Esophagus mucosa (tissue), 1 donor: ENCODE measurements at regions not wholly inside any gene's neighbourhood (a gene's known extent, or its start where the extent isn't known, plus 50 kb on each side); places are given as distances from the start of the nearest gene placed in this dataset.
"Not testable (repeated sequence)": the region's sequence is repeated elsewhere in the genome, so short reads cannot be mapped to it uniquely, and the experiment has no call there.

Experiments used
- ATAC-seq: fragments of 200-7000 bp; cut with Tn5 transposase; one replicate; pipeline ENCODE4 v1.9.1; 2020
- donor health status: DM: yes; HTN: yes; CAD: no.

DNA sequence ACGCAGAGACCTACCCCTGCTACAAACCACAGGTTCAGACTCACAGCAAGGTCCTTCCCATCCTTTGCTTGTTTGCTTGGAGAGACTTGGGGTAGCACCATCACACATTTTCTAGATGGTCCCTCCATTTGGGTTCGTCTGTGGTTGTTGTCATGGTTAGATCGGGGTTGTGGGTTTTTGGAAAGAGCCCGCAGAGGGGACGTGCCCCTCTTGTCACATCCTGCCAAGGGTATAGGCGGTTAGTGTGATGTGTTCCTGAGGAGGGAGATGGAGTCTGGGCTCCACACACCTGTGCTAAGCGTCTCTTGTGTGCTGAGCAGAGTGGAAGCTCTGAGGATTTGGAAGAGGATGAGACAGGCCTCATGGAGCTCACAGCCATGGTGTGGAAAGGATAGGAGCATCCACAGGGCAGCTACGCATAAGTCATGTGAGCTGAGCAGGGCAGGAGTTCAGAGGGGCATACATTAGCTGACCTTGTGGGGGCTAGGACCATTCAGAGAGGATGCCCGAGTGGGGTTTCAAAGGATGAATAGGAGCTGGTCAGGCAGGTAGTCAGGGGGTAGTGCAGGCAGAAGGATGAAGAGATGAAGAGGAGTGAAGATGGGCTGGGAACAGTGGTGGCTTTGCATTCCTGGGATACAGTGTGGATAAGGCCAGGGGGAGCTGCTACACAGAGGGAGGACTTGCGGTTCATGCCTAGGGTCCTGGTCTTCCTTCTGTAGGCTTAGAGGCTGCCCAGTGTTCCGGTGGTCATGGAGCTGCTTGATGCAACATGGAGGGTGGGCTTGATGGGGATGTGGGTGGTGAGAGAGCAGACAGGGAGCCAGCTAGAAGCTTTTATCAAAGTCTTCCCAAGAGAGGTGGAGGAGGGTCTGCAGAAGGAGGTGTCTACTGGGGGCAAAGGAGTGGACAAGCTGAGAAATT, 62.9 kb downstream of the ACKR3 start:
- ATAC-seq, result no peak

DNA sequence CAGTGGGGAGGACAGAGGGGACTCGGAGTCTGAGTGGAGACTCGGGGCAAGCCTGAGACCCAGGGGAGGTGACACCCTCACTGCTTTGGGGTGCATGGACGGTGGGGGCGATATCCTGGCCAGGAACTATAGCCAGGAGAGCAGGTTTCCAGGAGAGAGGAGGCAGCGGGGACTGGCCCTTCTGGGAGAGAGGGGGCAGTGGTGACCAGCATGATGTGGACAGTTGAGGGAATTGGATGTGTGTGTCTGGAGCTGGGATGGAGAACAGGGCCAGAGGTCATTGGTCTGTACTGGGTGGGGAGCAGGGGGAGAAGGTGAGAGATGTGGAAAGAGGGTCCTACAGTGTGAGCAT, 63.6 kb downstream of the ACKR3 start:
- ATAC-seq, result no peak

DNA sequence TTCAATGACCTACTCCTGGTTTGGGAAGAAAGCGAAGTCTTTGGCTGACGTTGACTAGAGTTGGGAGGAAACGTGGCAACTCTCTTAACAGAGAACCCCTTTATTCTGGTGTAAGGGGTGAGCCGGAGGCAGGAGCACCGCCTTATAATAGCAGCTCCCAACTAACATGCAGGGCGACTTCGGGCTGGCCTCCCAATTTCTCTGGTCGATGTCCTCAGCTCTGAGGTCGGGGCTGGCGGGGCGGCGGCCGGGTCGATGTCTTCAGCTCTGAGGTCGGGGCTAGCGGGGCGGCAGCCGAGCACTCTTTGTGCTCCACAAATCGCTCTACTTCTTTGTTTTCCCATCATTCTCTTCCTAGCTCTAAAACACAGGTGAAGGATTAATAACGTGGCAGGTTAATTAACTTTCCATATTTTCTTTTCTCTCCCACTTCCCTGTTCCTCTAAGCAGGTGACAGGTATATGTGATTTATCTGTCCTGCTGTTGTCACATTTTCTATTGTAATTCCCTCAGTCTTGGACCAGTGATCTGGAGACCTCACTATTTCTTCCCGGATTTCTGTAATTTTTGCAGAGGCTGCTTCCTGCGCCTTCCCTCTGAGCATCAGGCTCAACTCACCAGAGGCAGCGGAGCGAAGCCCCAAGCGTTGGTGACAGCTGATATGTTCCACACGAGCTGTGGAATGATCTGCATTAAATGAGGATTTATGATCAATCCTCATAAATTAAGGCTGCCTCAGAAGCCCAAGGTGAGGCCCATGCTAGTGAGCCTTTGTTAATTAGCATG, 64.3 kb downstream of the ACKR3 start:
- no peak for ATAC-seq

DNA sequence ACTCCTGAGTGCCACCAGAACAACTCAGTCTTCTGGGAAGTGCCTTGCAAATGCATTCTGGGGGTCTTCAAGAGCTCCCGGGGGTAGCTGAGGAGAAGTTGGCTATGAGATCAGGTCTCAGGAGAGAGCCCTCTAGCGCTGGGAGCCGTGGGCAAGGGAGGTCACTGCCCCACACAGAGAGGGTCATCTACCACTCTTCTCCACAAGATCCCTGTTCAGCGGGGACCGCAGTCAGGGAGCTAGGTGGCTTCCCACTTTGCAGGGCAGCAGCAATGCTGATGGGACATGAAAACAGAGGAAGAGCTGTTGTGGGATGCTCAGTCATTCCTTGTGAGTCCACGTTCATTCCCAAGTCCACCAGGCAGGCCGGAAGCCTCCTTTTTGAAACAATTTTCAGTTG, 66.6 kb downstream of the ACKR3 start:
- no peak for ATAC-seq

DNA sequence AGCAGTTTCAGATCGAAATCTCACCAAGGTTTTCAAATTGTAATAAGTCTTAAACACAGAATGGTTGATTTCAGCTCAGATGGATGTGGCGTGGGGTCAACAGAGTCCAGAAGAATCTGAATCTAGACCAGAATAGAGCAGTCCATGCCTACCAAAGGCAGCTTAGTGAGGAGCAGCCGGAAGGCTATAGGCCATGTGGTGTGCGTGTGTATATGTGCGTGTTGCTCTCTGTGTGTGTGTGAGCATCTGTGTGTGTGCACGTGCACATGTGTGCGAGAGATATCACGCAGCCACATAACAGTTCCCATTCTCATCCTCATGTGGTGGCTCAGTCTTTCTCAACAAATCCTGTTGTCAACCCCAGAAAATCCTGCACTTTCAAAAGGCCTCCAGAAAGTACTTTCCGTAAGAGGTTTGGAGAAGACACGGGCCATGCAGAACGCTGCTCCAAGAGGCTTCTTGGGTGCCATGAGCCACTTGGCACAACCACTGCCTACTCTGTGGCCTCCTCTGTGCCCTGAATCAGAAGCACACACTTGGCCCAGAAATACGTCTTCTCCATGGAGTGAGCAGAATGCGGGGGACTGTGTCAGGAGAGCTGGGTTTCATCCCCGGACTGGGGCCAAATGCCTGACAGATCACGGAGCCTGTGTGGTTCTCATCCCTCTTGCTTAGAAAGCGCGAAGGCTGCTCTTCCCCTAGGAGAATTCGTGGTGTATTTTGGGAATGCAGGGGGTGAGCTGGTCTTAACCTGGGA, 67.3 kb downstream of the ACKR3 start:
- no peak for ATAC-seq

DNA sequence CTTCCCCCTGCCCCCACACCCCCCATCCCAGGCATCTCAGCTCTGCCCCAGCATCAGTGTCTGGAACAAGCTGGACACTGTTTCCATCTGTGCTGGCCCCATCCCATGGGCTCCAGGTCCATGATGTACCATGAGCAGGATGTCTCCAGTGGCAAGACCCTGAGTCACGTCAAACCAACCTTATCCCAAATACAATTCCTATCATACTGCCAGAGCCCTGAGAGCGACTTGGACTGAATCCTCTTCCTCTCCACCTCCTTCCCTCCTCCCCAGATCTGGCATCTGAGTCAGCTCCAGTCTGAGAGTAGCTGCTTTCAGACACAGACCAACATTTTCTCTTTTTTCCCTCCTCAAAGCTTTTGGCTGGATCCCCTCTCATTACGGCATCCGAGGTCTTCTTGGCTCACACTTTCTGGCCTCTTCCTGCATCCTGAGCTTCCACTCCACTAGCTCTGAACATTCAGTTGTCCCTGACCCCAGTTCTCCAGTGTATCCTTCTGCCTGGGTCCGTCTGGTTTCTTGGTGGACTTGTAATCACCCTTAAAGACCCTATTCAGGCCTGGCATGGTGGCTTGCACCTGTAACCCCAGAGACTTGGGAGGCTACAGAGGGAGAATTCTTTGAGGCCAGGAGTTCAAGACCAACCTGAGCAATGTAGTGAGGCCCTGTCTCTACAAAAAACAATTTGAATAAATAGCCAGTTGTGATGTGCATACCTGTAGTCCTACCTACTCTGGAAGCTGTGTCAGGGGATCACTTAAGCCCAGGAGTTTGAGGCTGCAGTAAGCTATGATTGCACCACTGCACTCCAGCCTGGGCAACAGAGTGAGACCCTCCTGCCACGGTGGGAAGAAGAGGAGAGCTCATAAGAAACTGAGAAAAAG, 68.3 kb downstream of the ACKR3 start:
- ATAC-seq, result no peak

DNA sequence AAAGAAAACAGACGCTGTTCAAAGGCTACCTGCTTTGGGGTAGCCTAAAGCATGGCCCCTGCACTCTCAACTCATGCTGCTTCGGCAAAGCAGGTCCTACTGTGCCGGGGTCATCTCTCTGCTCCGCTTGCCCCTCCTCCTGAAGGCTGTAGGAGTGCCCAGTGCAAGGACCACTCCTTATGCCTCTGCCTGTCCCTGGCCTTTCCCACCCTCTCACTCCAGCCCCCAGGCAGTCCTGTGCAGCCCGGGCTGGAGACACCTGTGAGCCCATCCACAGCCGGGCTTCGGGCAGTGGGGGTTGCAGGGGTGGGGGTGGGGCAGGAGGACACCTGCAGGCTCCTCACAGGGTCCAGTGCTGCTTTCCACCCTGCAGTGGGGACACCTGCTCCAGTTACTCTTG, 69.1 kb downstream of the ACKR3 start:
- ATAC-seq, result no peak

DNA sequence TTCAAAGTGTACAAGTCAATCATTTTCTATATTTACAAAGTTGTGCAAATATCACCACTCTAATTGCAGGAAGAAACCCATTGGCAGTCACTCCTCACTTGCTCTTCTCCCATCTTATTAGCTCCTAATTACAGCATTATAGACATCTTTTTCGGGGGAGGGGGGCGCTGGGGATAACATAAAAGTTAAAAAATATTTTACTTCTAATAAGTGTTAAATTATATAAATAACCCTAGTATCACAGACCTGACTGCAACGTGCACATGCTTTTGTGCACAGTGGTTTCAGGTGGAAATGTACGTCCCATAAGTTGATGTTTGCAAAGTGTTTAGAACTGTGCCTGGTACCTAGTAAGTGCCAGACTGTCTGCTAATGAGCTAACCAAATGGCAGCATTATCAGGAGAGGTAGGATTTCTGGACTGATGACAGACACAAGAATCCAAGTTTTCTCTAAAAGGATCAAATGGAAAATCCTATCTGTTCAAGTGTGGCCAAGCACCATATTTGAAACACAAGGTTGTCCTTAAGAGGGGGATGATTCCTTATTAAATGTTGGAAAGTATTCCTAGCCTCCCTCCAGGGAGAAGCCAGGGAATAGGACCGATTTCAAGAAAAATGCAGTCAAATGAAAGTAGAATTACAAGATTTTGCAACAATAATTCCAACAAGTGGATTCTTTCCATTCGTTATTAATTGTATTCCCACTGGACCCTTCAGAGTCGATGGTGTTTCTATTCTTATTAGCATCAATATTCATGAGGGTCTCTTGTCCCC, 70.0 kb downstream of the ACKR3 start:
- no peak for ATAC-seq

DNA sequence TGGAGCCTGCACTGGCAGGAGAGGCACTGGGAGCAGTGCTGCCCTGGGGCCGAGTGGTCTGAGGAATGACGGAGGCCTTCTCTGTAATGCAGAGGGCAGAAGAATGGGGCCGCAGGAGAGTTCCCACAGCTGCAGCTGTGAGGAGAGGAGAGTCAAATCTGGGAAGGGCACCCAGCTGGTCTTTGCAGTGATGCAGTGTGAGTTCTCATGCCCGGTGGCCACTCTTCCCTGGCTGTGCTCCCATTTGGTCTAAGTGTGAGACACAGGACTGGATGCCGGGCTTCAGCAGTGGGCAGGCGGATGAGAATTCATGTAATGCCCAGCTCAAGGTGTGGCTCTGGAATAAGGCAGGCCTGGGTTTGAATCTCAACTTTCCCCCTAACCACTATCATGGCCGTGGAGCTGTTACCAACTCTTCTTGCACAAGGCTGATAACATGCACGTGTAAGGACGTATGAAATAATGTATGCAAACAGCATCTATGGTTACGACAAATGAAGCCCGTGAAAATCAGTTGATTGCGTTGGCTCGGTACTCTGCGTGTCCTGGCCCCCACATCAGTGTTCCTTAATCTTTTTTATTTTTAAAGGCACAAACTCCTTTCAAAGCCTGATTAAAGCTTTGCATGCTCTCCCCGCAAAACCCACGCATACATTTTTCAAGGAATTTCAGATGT, 71.6 kb downstream of the ACKR3 start:
- ATAC-seq, result no peak

DNA sequence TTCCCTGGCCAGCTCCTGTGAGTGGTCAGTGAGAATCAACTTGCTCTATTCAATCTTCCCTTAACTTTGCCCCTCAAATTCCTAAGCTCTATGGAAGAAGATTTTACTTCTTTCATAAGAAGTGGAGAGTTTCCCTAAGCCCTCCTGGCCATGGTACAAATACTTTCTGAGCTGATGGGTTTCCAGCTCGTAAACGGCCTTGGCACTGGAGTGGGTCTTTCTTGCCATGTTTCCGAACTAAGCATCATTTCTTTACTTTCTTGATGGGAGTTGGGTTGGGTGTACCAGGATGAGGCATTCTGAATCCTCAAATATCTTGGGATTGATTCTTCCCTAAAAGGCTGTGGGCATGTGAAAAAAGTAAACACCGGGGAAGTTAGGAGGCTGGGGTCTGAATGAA, 72.5 kb downstream of the ACKR3 start:
- ATAC-seq, result no peak

DNA sequence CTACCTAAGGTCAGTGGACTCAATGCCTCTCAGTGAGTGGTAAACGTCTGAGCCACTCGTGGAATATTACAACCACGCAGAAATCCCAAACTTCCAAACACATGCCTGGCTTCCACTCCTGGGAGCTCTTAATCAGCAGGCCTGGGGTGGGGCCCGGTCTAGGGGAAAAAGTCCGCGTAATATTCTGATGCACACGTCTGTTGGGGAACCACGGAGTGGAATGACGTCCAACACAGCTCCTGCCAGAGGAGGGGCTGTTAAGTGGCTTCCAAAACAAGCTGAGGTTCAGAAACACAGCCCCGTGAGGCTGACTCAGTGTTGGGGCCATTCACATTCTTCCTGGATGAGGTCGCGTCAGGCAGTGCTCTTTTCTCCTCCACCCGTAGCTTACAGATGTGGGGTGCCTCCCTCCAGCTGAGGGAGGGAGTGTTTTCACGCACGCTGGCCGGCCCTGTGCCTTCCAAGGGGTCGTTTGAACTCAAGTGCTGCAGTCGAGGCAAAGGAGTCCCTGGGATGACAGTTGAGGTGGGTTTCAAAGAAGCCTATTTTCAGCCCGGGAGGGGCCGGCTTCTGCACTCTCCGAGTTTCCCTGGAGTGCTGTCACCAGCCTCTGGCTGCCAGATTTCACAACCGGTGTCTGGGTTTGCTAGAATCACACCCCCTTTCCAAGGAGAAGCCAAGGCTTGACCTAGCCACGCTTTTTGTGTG, 73.1 kb downstream of the ACKR3 start:
- ATAC-seq, result peak; percentile 86

DNA sequence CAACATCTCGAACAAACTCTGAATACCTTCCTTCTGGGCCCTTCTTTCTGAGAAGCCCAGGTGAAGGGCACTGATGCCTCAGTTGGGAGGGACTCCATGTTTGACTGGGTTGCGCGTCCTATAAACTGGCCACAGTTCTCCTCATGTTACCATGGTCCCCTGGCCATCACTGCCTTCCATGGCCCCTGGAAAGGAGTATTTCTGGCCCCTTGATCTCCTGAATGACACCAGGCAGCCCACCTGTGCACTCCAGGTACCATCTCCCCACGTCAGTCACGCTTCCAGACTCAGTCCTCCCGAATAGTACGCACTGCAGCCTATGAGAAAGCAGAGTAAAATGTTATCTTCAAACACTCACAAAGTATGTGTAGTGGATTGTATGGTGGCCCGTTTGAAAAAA, 73.9 kb downstream of the ACKR3 start:
- ATAC-seq, result no peak

DNA sequence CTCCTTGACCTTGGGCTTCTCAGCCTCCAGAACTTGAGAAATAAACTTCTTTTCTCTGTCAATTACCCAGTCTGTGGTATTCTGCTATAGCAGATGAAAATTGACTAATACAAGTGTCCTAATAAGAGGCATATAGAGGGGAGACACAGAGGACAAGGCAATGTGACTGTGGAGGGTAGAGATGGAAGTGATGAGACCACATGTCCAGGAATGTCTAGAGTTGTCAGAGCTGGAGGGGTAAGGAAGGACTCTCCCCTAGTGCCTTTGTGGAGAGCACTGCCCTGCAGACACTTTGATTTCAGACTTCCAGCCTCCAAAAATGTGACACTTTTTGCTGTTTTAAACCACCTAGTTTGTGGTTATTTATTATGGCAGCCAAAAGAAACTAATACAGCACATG, 74.4 kb downstream of the ACKR3 start:
- ATAC-seq, result no peak

DNA sequence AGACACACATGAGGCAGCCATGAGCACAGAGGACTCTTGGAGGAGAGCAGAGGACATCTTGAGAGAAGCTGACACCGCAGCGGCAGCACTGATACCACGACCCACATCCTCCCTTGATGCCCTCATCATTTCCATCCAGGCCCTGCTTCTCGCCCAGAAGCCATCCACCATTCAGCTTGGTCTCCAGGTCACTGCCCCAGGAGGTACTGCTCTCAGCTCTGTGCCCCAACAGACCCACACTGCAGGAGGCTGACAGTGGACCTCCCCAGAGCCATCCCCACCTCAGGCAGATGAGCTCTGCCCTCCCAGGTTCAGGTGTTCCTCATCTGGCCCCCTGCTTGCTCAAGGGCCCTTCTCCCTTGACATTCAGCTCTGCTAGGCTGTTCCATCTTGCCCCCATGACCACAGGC, 74.9 kb downstream of the ACKR3 start:
- no peak for ATAC-seq

DNA sequence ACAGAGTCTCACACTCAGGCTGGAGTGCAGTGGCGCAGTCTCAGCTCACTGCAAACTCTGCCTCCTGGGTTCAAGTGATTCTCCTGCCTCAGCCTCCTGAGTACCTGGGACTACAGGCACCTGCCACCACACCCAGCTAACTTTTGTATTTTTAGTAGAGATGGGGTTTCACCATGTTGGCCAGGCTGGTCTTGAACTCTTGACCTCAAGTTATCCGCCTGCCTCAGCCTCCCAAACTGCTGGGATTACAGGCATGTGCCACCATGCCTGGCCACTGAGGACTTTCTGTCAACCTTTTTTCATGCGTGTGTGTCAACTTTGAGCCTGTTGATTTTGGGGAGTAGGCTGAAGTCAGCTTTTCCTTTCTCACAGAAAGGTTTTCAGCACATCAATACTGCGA, 75.5 kb downstream of the ACKR3 start:
- not testable (repeated sequence) for ATAC-seq

DNA sequence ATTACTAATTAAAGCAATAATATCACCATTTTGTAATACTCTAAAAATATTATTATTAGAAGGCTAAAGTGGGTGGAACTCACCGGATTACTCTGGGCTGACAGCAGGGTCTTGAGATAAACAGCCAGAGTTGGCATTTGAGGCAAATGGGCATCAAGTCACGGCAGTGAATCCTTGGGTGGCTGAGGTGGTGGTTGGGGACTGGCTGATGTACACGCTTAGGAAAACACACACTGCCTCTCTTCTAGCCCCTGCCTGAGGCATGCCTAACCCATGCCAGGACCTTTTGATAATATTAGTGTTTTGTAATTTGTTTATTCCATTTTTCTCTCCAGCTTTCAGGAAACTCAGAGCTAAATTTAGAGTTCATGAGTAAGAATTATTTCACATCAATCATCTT, 76.8 kb downstream of the ACKR3 start:
- ATAC-seq, result no peak

DNA sequence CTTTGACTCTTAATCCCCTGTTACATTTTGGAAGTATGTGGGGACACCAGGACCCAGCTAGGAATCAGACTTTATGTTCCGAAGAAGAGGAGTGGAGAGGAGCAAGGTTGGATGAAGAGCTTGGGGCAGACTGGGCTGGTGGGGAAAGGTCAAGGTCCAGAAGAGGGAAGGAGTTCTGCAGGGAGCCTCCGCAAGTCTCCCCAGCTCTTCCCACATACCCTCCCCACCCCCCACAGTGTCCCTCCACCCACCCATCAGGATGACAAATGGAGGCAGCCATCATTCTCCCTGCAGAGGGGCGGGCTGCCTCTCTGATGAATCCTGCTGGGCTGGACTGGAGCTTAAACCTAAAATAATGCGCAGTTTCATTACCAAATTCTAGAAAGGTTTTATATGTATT, 77.2 kb downstream of the ACKR3 start:
- no peak for ATAC-seq

DNA sequence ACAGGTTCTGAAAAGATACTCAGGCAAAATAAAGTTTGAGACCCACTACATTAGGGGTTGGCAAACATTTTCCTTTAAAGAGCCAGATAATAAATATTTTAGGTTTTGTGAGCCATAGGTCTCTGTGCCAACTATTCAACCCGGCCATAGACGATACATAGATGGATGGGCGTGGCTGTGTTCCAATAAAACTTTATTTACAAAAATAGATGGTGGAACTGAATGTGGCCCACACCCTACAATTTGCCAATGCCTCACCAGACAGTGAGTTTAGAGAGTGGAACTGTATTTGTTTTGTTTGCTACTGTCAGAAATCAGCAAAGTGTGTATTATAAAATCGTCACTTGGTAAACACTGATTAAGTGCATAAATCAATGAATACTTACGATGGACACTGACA, 78.0 kb downstream of the ACKR3 start:
- no peak for ATAC-seq

DNA sequence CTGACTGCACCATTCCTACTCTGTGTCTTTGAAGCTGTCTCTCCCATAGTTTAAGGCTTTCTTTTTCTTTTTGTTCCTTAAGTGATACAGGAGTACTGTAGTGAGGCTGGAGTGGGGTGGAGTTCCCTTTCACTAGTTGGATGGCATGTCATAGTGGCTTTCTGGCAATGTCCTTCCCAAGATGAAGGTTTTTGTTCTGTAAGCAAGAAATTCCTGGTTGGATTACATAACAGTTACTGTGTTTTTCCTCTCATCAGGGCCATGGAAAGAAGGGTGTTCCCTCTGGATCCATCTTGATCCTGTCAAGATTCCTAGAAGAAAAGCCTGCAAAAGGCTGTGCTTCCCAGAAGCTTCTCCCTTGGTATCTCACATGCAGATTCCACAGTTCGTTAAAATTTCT, 84.2 kb downstream of the ACKR3 start:
- ATAC-seq, result no peak

DNA sequence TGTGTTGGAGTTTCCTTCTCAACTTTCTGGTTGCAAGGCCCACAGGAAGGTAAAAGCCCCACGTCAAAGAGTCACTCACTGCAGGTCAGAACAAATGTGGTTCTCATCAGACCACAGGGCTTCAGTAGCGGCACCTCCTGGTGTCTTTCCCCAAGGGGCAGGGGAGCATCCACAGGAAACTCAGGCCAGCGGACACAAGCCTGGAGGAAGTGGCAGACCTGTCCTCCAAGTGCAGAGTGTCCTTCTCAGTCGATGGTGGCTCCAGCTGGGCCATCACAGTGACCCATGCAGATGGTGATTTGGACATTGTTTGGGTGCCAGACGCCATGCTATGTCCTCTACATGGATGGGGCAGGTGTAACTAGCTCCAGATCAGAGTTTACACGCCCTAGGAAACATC, 84.9 kb downstream of the ACKR3 start:
- no peak for ATAC-seq
